ENCODE measurements at regions not wholly inside any gene's neighbourhood (a gene's known extent, or its start where the extent isn't known, plus 50 kb on each side); places are given as distances from the start of the nearest gene placed in this dataset.
A peak's percentile ranks its signal among the peaks of the same experiment; 100 is the strongest.

DNA sequence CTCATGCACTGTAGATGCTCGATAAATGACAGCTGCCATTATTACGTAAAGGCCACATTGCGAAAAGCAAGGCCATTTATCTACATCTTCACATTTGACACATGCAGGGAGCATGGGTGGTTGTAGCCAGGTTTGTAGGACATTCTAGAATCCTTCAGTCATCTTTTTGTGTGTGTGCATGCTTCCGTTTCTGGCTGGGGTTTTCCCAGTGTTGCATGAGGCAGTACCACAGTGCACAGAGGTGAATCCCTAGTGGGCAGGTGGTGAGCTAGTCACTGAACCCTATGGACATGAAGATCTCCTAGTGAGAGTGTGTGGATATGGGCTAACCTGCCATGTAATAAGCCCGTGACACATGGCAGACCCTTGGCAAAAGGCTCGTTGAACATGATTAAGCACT is 151.8 kb upstream of the SLC14A2 start (continued):
- TF ChIP-seq, protein P1, sequence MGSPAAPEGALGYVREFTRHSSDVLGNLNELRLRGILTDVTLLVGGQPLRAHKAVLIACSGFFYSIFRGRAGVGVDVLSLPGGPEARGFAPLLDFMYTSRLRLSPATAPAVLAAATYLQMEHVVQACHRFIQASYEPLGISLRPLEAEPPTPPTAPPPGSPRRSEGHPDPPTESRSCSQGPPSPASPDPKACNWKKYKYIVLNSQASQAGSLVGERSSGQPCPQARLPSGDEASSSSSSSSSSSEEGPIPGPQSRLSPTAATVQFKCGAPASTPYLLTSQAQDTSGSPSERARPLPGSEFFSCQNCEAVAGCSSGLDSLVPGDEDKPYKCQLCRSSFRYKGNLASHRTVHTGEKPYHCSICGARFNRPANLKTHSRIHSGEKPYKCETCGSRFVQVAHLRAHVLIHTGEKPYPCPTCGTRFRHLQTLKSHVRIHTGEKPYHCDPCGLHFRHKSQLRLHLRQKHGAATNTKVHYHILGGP (tag by site-specific recombination; IDR thresholded peaks at IDR 0.05) = no peak
- TF ChIP-seq BCL11A (tag by site-specific recombination; IDR thresholded peaks at IDR 0.05; ENCODE audit: low read depth) (no peak), ZNF600 (tag by site-specific recombination; IDR thresholded peaks at IDR 0.05) (no peak)

DNA sequence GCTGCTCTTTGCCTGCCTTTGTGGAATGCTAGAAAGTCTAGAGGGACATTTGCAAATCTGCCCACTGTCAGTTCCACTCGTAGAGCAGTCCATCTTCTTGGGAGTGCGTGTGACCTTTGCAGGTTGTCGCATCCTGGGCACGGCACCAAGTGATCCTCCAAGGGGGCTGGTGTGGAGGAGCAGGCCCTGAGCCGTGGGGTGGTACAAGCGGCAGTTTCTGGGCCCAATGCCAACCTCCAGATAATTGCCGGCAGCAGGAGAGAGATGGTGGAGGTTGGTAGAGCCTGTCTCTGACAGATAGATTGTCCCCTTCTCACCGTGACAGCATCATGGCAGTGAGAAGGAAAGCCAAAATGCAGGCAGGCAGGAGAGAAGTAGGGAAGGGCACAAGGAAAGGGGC is 150.7 kb upstream of the SLC14A2 start:
- ChIA-PET CTCF (interaction anchor here (0.7 kb wide), 1 partner anchor 1013 kb away, joined by 4 read pairs; no protein-coding TSS in a partner anchor), POLR2A (no interaction called here)
- H3K27ac ChIP-seq (ENCODE audit: extremely low read depth, low read depth, low read length) = no peak overlapping the region
- TF ChIP-seq ZNF266 (tag by site-specific recombination; IDR thresholded peaks at IDR 0.05; ENCODE audit: low read depth) = no peak
- TF ChIP-seq, protein P2, sequence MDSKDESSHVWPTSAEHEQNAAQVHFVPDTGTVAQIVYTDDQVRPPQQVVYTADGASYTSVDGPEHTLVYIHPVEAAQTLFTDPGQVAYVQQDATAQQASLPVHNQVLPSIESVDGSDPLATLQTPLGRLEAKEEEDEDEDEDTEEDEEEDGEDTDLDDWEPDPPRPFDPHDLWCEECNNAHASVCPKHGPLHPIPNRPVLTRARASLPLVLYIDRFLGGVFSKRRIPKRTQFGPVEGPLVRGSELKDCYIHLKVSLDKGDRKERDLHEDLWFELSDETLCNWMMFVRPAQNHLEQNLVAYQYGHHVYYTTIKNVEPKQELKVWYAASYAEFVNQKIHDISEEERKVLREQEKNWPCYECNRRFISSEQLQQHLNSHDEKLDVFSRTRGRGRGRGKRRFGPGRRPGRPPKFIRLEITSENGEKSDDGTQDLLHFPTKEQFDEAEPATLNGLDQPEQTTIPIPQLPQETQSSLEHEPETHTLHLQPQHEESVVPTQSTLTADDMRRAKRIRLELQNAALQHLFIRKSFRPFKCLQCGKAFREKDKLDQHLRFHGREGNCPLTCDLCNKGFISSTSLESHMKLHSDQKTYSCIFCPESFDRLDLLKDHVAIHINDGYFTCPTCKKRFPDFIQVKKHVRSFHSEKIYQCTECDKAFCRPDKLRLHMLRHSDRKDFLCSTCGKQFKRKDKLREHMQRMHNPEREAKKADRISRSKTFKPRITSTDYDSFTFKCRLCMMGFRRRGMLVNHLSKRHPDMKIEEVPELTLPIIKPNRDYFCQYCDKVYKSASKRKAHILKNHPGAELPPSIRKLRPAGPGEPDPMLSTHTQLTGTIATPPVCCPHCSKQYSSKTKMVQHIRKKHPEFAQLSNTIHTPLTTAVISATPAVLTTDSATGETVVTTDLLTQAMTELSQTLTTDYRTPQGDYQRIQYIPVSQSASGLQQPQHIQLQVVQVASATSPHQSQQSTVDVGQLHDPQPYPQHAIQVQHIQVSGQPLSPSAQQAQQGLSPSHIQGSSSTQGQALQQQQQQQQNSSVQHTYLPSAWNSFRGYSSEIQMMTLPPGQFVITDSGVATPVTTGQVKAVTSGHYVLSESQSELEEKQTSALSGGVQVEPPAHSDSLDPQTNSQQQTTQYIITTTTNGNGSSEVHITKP (tag by site-specific recombination; IDR thresholded peaks at IDR 0.05) = peak; percentile 42; the same call in 1 of the 2 replicates
- TF ChIP-seq GLIS1 (tag by site-specific recombination; IDR thresholded peaks at IDR 0.05) = peak; percentile 39; the same call in 1 of the 2 replicates
- no peak for TF ChIP-seq KLF8 (tag by site-specific recombination; IDR thresholded peaks at IDR 0.05)
- H3K4me3 ChIP-seq (ENCODE audit: low read depth, low read length) = no peak overlapping the region
- H3K9me3 ChIP-seq (ENCODE audit: control insufficient read depth, insufficient read depth, low read depth, low read length) = no peaks in the 10 kb centered on the region
- no peaks in the 10 kb centered on the region for H3K4me1 ChIP-seq (ENCODE audit: control insufficient read depth, insufficient read depth, low read length)
- no peaks in the 10 kb centered on the region for H3K36me3 ChIP-seq (ENCODE audit: control insufficient read depth in 2 of 2, insufficient read depth in 1 of 2, low read length in 2 of 2)

DNA sequence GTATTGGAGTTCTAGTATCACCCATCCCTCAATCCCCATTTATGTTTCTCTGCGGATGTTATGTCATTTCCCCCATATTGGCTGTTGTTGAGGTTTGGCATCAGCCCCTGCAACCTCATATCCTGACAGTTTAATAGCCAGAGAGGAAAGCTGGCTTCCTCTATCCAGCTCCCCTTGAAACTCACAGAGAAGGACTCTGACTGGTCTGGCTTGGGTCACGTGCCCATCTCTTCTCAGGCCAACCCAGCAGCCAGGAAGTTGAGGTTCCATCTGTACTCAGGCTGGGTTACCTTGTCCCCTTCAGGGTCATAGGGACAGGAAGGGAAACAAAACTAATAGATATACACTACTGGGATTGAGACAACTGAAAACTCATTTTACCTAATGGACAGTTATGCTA is 148.0 kb upstream of the SLC14A2 start:
- Histone ChIP-seq H3K27ac (ENCODE audit: extremely low read depth, low read depth, low read length) (no peak overlapping the region), H3K36me3 (ENCODE audit: control insufficient read depth in 2 of 2, insufficient read depth in 1 of 2, low read length in 2 of 2) (no peaks in the 10 kb centered on the region), H3K9me3 (ENCODE audit: control insufficient read depth, insufficient read depth, low read depth, low read length) (no peaks in the 10 kb centered on the region), H3K4me1 (ENCODE audit: control insufficient read depth, insufficient read depth, low read length) (no peaks in the 10 kb centered on the region), H3K4me3 (ENCODE audit: low read depth, low read length) (no peak overlapping the region)
- TF ChIP-seq ZNF423 (tag by site-specific recombination; IDR thresholded peaks at IDR 0.05) = no peak
- no peak for TF ChIP-seq ZNF175 (tag by site-specific recombination; IDR thresholded peaks at IDR 0.05)
- TF ChIP-seq ZNF670 (tag by site-specific recombination; IDR thresholded peaks at IDR 0.05; ENCODE audit: low read depth) = no peak
- CTCF ChIA-PET = interaction anchor here (0.6 to 1.1 kb wide), 2 partner anchors 14 to 254 kb away, joined by 3 read pairs; no protein-coding TSS in a partner anchor
- POLR2A ChIA-PET = no interaction called here

DNA sequence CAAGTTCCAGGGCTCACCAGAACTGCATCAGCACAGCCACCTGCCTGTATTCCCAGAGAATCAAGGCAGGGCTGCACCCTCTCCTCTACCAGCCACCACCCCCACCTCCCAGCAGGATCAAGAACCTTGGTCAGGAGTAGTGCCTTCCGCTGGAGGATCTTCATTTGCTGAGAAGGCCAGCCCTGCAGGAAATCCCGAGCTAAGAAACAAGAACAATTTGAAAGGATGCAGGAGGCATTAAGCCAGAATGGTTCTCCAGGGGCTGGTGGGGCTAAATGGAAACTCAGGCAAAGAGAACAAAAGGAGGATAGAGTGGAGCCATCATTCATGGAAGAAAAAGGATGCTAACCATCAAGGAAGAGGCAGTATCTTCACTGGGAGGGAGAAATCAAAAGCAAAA is 147.3 kb upstream of the SLC14A2 start:
- no peak for TF ChIP-seq SP2 (tag by site-specific recombination; IDR thresholded peaks at IDR 0.05)
- TF ChIP-seq, protein P3, sequence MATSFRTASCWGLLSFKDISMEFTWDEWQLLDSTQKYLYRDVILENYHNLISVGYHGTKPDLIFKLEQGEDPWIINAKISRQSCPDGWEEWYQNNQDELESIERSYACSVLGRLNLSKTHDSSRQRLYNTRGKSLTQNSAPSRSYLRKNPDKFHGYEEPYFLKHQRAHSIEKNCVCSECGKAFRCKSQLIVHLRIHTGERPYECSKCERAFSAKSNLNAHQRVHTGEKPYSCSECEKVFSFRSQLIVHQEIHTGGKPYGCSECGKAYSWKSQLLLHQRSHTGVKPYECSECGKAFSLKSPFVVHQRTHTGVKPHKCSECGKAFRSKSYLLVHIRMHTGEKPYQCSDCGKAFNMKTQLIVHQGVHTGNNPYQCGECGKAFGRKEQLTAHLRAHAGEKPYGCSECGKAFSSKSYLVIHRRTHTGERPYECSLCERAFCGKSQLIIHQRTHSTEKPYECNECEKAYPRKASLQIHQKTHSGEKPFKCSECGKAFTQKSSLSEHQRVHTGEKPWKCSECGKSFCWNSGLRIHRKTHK (tag by site-specific recombination; IDR thresholded peaks at IDR 0.05) = no peak
- no peak for TF ChIP-seq ZNF664 (tag by site-specific recombination; IDR thresholded peaks at IDR 0.05)
- no peak for TF ChIP-seq ZNF404 (tag by site-specific recombination; IDR thresholded peaks at IDR 0.05)
- TF ChIP-seq, protein P4, sequence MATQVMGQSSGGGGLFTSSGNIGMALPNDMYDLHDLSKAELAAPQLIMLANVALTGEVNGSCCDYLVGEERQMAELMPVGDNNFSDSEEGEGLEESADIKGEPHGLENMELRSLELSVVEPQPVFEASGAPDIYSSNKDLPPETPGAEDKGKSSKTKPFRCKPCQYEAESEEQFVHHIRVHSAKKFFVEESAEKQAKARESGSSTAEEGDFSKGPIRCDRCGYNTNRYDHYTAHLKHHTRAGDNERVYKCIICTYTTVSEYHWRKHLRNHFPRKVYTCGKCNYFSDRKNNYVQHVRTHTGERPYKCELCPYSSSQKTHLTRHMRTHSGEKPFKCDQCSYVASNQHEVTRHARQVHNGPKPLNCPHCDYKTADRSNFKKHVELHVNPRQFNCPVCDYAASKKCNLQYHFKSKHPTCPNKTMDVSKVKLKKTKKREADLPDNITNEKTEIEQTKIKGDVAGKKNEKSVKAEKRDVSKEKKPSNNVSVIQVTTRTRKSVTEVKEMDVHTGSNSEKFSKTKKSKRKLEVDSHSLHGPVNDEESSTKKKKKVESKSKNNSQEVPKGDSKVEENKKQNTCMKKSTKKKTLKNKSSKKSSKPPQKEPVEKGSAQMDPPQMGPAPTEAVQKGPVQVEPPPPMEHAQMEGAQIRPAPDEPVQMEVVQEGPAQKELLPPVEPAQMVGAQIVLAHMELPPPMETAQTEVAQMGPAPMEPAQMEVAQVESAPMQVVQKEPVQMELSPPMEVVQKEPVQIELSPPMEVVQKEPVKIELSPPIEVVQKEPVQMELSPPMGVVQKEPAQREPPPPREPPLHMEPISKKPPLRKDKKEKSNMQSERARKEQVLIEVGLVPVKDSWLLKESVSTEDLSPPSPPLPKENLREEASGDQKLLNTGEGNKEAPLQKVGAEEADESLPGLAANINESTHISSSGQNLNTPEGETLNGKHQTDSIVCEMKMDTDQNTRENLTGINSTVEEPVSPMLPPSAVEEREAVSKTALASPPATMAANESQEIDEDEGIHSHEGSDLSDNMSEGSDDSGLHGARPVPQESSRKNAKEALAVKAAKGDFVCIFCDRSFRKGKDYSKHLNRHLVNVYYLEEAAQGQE (tag by site-specific recombination; IDR thresholded peaks at IDR 0.05) = no peak
- no peak for TF ChIP-seq ZNF626 (tag by site-specific recombination; IDR thresholded peaks at IDR 0.05)
- TF ChIP-seq ZNF473 (tag by site-specific recombination; IDR thresholded peaks at IDR 0.05) = no peak
- no peaks in the 10 kb centered on the region for H3K36me3 ChIP-seq (ENCODE audit: control insufficient read depth in 2 of 2, insufficient read depth in 1 of 2, low read length in 2 of 2)
- no peaks in the 10 kb centered on the region for H3K4me1 ChIP-seq (ENCODE audit: control insufficient read depth, insufficient read depth, low read length)
- ChIA-PET CTCF (interaction anchor here (0.5 to 1.1 kb wide), 2 partner anchors 255 to 264 kb away, joined by 3 read pairs; no protein-coding TSS in a partner anchor), POLR2A (no interaction called here)
- H3K9me3 ChIP-seq (ENCODE audit: control insufficient read depth, insufficient read depth, low read depth, low read length) = no peaks in the 10 kb centered on the region
- H3K4me3 ChIP-seq (ENCODE audit: low read depth, low read length) = no peak overlapping the region
- no peak overlapping the region for H3K27ac ChIP-seq (ENCODE audit: extremely low read depth, low read depth, low read length)

All from HEK293 (cell line).